ENCODE measurements at regions not wholly inside any gene's neighbourhood (a gene's known extent, or its start where the extent isn't known, plus 50 kb on each side); places are given as distances from the start of the nearest gene placed in this dataset.

GRCh38 chr7:106750773-106751172, 89.8 kb upstream of the CCDC71L start:
- TF ChIP-seq EZH2phosphoT487 (IDR thresholded peaks at IDR 0.05; ENCODE audit: borderline replicate concordance, low read length), result no peak
- TF ChIP-seq CTCF (conservative IDR thresholded peaks at IDR 0.05; ENCODE audit: low read depth, low read length), result no peak
